Dedifferentiated amniotic fluid mesenchymal stem cell (primary cell): ENCODE measurements at regions not wholly inside any gene's neighbourhood (a gene's known extent, or its start where the extent isn't known, plus 50 kb on each side); places are given as distances from the start of the nearest gene placed in this dataset.
"Not testable (repeated sequence)": the region's sequence is repeated elsewhere in the genome, so short reads cannot be mapped to it uniquely, and the experiment has no call there.

ENCODE experiments used
- DNase-seq: peaks from one replicate; pipeline ENCODE4 v3.0.0-alpha.2; 2016; ENCODE audit errors: extremely low spot score

DNA sequence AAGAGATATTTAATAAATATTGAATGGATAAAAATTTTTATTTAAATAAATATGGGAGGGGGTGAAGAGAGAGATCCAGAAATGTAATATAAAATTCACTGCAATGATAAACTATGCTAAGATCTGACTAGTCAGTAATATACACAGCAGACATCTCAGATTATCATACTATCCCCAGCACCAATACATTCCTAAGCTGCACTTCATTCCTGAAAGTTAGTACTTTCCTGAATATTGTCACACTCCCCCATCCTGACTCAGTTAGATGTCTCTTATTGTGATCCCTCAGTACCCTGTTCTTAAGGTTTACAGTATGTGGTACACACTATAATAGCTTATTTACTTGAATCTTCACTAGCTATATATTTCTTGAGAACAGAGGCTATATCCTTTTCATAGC, 88.3 kb upstream of the KCNQ5 start:
- DNase-seq, result no peak

- no peak for DNase-seq
Observed at GRCh38 chr6:72534236-72534635, 87.6 kb upstream of the KCNQ5 start.

DNA sequence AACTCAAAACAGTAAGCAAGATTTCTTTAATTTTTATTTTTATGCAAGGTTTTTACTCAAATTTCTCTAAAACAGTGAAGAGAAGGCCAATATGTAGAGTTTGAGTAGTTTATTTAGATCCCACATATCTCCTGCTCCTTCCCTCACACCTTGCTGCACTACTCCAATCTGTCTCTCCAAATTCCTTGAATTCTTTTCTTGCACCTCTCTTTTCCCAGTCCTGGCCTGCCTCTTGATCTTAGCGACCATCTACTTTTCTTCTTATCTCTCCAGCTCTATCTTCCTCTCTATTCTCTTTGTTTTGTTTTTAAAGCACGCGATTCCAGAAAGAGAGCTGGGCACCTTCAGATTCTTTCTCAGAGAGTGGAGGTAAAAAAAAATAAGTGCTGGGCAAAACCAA, 86.7 kb upstream of the KCNQ5 start:
- DNase-seq, result no peak

DNA sequence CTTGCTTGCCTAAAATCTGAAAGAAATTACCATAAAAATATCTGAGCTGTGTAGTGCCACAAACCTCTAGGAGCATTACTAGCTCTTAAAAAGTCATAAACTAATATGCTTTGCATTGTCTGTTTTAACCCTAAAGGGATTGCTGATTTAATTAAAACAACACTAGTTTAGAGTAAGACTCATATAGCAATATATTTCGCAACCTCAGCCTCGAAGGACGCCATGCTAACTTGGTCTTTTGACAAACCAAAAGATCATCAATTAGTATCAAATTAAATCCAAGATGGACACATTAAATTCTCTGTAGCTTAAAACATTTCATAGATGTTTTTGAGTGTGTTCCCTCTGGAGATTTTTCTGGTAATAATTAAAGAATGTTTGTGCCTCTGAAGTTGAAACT, 74.8 kb upstream of the KCNQ5 start:
- DNase-seq, result no peak

DNA sequence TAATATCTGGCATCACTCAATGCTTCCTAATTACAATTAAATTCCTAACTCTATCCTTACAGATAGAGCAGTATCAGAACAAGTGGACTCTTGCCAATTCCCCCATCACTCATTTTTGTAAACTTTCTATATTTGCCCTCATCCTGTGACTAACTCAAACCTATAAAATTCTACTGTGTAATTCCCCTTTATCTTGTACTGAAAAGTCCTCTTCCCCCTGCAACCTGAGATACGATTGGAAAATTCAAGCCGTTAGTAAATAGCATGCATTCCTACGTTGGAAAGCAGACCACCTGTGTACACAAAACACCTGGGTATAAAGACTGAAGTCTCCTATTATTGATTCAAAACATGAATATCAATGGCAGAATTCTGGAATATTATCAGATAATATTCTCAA, 70.4 kb upstream of the KCNQ5 start:
- DNase-seq, result no peak

- DNase-seq, result peak; percentile 76
Observed at GRCh38 chr6:72552938-72553337, 68.9 kb upstream of the KCNQ5 start.

- DNase-seq, result peak; percentile 79
Observed at GRCh38 chr6:72553531-72554511, 68.0 kb upstream of the KCNQ5 start.

- DNase-seq, result no peak
Observed at GRCh38 chr6:72554761-72555221, 67.1 kb upstream of the KCNQ5 start.

- DNase-seq, result no peak
Observed at GRCh38 chr6:72559067-72559466, 62.8 kb upstream of the KCNQ5 start.

- DNase-seq, result no peak
Observed at GRCh38 chr6:72559555-72559954, 62.3 kb upstream of the KCNQ5 start.

DNA sequence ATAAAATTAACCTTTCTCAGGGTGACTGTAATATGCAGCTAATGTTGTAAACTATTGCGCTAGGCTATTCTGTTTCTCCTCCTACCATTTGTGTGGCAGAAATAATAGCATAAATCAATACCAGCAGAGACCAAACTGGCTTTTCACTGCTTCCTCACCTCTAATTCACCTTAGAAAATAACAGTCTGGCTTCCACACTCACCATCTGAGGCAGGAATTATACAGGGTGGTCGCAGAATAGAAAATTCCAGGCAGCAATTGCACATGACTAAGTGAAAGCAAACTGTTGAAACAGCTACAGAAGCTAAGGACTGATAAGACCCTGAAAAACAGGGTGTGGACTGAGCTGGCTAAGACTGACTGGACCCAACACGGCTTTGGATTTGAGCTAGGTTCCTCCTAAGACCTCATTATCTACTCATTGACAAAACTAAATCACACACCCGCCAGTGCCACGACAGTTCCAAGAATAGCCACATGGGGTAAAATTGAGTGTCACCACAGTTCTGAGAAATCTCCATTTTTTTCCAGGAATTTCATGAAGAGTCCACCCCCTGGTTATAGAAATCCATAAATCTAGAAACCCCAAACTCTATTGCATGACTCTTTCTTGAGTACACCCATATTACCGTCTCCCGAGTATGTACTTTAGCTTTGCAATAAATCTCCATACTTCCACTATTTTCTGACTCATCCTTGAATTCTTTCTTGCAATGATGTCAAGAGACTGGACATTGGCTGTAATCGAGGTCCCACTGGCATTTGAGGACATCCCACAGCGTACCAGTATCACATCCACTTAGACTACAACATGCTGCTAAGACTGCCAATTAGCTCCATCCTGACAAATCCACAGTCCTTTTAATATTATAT, 60.9 kb upstream of the KCNQ5 start:
- DNase-seq, result no peak

GRCh38 chr6:72561629-72562028, 60.2 kb upstream of the KCNQ5 start:
- DNase-seq, result no peak

GRCh38 chr6:72564231-72564630, 57.6 kb upstream of the KCNQ5 start:
- DNase-seq, result no peak

- DNase-seq, result not testable (repeated sequence)
Observed at GRCh38 chr6:72571993-72572392, 49.9 kb upstream of the KCNQ5 start.
